D721Med (cell line): ENCODE measurements at regions not wholly inside any gene's neighbourhood (a gene's known extent, or its start where the extent isn't known, plus 50 kb on each side); places are given as distances from the start of the nearest gene placed in this dataset.

ENCODE experiments used
- DNase-seq: peaks from one replicate; pipeline ENCODE4 v3.0.0; 2011; ENCODE audit warnings: low spot score; ENCODE audit not compliant: insufficient read length
- FAIRE-seq: peaks from 2 replicates; lab custom pipeline; 2011; peaks lifted over from hg19 to GRCh38; lab: Jason Lieb, UNC
- TF ChIP-seq, protein P1 (sequence below): IDR thresholded peaks from 2 replicates; pipeline ENCODE4 v1.5.1; 2012; ENCODE audit warnings: mild to moderate bottlenecking, control low read depth; ENCODE audit not compliant: insufficient read depth; ENCODE audit errors: missing control alignments

DNA sequence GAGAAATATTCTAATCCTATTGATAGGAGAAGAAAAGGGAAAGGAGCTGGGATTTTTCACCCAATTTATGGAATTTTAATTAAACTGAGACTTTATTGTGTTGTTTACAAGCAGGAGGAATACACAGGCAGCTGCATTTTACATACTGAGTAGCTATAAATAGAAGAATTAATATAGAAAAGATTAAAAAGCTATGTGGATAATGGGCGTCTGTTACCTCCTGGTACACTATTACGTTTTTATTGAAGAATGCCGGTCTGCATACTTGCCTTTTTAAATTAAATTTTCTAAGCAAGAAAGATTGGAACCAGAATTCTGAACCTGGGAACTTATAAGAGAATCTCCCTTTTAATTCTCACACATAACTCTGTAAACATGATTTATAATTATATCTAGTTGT, 52.1 kb upstream of the CACHD1 start:
- TF ChIP-seq, protein P1, sequence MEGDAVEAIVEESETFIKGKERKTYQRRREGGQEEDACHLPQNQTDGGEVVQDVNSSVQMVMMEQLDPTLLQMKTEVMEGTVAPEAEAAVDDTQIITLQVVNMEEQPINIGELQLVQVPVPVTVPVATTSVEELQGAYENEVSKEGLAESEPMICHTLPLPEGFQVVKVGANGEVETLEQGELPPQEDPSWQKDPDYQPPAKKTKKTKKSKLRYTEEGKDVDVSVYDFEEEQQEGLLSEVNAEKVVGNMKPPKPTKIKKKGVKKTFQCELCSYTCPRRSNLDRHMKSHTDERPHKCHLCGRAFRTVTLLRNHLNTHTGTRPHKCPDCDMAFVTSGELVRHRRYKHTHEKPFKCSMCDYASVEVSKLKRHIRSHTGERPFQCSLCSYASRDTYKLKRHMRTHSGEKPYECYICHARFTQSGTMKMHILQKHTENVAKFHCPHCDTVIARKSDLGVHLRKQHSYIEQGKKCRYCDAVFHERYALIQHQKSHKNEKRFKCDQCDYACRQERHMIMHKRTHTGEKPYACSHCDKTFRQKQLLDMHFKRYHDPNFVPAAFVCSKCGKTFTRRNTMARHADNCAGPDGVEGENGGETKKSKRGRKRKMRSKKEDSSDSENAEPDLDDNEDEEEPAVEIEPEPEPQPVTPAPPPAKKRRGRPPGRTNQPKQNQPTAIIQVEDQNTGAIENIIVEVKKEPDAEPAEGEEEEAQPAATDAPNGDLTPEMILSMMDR = no peak
- no peak for DNase-seq
- FAIRE-seq = no peak
